GM18951 (cell line): ENCODE measurements at regions not wholly inside any gene's neighbourhood (a gene's known extent, or its start where the extent isn't known, plus 50 kb on each side); places are given as distances from the start of the nearest gene placed in this dataset.

Source experiments
- POLR2A ChIP-seq: IDR thresholded peaks from 4 replicates; pipeline ENCODE4 v1.6.1; 2011; ENCODE audit warnings: mild to moderate bottlenecking; ENCODE audit not compliant: insufficient read length, insufficient read depth; ENCODE audit errors: extremely low read depth
- in situ Hi-C: fragments of 300-500 bp; cut with MboI; formaldehyde crosslinking; loops from one replicate; pipeline ENCODE4 v1.12.0; 2022; ENCODE audit warnings: low sequenced_read_pairs, mixed read lengths, inconsistent platforms; ENCODE audit not compliant: unreplicated experiment

DNA sequence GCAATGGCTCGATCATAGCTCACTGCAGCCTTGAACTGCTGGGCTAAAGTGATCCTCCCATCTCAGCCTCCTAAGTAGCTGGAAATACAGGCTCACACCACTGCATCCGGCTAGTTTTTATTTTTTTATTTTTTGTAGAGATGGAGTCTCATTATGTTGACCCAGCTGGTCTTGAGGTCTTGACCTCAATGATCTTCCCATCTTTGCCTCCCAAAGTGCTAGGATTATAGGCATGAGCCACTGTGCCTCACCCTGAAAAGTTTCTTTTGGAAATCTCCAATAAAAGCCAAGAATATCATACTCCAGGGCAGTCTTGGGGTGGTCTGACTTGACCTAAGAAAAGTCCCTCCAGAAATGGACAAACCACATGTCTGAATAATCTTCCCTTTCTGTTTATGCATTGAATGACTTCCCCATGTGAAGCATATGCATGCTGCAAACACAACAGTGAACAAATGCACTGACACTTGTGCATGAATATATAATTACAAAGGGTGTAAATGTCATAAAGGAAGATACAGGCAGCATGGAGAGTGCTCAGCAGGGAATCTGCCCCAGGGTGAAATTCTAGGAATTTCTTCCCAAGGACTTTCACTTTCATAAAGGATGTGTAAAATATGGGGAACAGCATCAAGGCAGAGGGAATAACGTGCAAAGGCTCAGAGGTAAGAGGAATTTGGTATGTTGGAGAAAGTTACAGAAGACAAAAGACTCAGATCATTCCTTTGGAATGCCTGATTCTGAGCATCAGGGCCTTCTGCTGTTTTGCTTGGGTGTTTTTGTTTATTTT lies 142.4 kb upstream of the LYZL1 start:
- TF ChIP-seq POLR2A = no peak
- in situ Hi-C loops = loop anchor here (25.0 kb wide), 1 partner anchor 484 kb away; no protein-coding TSS in a partner anchor

DNA sequence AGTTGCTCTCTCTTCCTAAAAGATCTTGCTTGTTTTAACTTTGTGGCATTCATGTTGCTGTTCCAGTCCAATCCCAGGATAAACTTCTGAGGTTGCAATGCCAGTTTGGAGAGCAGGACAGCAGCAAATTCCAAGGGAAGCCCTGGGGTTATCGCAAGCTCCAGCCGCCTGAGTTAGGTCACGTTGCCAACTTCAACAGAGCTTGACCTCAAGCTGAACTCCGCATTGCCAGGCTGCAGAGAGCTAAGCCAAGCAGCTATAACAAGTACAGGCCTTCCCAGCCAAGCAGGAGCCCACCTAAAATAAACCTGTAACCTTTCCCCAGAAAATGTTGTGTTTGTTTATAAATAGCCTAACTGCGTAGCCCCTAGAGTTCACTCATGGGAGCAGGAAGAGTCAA lies 138.9 kb upstream of the LYZL1 start:
- in situ Hi-C loops = no loop called here
- no peak for TF ChIP-seq POLR2A

DNA sequence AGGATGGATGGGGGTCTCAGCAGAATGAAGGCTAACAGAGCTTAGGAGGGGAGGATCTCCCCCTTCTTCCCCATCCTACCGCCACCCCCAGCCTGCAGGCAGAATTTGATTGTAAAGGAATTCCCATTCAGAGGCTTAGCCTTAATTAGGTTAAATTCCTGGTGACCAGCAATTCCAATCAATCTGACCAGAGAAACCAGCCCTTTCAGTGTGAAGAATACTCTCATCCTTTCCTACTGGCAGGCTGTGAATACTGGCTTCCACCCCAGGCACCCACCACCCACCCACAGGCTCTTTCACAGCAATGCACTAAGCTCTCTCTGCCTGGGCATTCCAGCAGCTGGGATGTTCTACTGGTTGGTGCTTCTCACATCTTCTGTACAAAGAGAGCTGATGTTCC lies 137.9 kb upstream of the LYZL1 start:
- in situ Hi-C loops = no loop called here
- no peak for TF ChIP-seq POLR2A

DNA sequence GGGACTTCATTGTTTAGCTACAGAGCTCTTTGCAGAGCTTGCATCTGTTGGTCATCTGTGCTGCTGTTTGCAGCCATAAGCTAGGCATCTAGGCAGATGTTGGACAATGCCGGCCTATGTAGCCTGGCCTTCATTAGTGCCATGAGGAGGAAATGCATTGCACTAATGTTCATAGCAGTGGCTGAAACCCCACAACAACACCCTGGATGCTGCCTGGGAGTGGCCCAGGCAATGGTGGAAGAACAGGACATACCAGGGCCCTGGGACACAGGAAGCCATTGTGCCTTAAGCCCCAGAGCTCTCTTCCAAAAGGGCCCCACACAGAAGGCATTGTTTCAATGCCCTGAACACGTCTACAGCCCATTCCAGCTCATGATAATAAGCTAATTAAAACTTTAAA lies 131.5 kb upstream of the LYZL1 start:
- TF ChIP-seq POLR2A = no peak
- in situ Hi-C loops = no loop called here

DNA sequence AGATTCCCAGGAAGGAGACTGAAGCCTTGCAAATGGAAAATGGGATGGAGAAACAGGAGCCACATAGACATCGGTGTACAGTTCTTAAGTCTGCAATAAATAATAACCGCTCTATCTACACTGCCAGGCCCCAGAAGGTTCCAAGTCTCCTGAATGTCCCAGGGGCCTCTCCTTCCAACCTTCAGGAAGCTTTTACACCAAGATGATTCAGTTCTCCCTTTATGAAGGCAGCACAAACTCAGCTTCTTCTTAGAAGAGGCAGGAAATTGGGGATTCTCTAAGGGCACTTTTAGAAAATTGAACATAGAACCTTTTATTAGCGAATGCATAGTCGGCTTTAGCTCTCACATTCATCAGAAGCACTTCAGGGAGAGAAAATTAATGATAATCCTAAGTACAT lies 130.8 kb upstream of the LYZL1 start:
- in situ Hi-C loops = no loop called here
- no peak for TF ChIP-seq POLR2A

DNA sequence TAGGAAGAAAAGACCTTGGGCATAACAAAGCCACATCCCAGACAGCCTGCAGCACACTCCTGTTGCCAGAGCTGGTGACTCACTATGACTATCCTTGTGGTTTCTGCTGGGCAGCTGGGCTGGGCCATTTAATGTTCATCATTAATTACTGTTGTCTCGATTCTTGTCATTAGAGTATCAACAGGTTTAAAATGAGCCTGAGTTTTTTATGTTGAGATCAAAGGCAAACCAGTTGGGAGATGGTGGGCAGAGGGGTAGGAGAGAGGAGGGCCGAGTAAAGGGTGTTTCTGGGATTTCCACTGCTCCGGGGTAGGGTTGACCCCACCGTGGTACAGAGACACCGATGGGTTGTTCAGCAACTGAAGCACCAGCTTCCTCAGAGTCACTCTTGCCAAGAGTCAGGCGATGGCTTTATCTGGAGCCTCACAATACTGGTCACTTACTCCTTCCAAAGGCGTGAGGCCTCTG lies 128.7 kb upstream of the LYZL1 start:
- in situ Hi-C loops = no loop called here

DNA sequence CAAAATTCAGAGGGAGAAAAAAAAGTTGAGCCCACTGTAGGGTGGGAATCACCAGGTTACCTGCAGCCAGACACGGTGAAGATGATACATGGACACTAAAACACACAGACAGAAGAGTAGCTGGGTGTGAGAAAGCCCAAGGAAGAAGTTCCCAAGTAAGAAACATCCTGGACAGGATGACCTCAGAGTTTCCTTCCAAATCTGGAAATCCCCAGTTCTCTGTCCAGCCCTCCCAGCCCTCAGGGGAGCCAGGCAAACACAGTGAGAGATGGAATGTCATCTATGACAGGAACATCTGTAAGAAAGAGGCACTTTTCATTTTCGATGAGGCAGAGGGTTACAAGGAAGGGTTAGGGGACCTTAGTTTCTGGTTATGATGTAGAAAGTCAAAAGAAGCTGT lies 125.1 kb upstream of the LYZL1 start:
- in situ Hi-C loops = no loop called here

More for the DNA sequence above, 128.7 kb upstream of the LYZL1 start:
- no peak for TF ChIP-seq POLR2A

DNA sequence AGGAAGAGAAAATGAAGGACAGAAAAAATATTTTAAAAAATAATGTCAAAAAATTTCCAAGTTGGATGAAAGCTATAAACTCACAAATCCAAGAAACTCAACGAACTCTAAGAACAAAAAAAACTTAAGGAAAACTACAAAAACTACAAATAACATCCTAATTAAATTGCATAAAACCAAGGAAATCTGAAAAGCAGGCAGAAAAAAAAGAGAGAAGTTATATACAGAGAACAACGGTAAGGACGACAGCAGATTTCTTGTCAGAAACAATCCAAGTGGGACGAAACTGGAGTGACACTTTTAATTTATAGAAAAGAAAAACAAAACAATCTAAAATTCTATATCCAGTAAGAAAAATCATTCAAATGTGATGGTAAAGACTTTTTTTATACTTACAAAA lies 122.2 kb upstream of the LYZL1 start:
- in situ Hi-C loops = no loop called here
- TF ChIP-seq POLR2A = no peak

More for the DNA sequence above, 125.1 kb upstream of the LYZL1 start:
- no peak for TF ChIP-seq POLR2A

DNA sequence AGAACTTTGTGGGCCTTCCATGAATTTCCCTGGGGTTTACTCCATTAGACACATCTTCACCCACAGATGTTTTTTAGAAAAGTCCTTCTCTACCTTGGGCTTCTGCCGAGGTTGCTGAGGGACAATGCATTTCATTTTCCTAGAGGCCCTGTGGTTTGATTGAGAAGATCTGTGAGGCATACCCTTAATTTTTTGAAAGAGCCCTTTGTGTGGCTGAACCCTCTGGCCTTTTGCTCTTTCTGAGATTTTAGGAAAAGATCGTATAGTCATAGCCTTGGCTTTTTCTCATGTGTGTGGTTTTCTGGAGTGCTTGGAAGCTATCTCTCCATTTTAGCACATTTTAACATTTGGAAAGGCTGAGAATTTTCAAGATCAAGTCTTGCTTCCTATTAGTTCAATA lies 119.8 kb upstream of the LYZL1 start:
- in situ Hi-C loops = no loop called here
- TF ChIP-seq POLR2A = no peak

DNA sequence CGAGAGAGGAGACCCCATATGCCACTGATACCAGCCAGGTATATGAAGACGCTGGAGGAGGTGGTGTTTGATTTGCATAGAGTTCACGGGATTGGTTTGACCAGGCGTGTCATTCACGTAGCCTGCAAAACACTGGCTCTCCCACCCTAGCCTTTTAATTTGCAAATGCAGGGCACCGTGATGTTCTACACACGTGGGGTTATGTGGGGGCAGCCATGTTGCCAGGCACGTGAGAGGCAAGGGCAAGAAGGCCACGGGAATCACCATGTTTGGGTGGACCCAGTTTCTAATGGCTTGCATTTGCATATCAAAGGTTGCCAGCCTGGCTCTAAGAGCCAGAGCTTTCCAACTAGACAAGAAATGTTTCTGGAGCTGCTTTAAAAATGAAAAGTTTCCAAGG lies 117.2 kb upstream of the LYZL1 start:
- in situ Hi-C loops = no loop called here
- no peak for TF ChIP-seq POLR2A

DNA sequence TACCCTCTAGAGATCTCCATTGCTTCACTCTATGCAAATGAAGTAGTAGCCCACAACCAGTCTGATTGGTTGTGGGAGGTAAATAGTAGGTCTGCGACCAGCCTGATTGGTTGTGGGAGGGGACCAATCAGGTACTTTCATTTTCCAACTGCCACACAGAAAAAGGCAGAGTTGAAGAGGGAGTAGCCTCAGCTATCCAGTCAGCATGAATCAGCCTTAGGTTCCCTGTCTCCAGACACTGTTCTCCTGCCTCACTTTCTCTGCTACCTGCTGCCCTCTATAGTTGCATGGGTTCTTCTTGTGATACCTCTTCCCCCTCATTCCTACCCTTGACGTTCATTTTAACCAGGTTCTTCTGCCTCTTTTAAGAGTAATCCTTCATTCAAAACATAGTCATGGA lies 114.5 kb upstream of the LYZL1 start:
- in situ Hi-C loops = no loop called here
- no peak for TF ChIP-seq POLR2A

DNA sequence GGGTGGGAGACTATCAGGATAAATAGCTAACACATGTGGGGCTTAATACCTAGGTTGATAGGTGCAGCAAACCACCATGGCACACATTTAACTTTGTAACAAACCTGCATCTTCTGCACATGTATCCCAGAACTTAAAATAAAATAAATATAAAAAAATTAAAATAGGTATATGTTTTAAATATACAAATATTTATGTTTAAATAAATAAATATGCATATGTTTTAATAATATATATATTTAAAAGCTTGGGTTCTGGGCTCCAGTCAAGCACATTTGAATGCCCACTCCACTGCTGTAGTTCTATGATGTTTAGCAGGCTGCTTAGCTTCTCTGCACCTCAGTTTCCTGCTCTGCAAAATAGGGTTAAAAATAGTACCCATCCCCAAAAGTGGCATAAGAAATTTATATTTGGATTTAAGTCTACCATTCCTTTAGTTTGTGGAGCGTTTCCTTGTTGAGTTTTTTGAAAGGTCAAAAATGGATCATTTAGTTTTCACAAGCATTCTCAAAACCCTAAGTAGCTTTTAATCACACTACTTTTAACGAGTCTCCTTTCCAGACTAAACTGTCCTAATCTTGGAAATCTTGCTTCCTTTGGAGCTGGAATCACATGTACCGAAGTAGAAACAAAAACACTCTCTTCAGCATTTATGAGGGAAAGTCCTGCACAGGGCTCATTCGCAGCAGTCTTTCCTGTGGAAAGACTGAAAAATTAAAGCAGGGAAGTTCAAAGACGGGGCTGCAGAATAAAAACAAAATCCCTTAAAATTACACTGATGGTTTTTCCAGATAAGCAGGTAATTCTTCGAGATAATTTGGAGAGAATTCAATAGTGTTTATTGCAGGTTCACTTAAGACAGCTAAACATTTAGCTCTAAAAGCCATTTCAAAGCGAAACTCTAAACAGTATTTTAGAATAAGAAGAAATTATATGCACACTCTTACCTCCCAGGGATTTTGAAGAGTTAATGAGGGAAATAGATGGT lies 111.7 kb upstream of the LYZL1 start:
- TF ChIP-seq POLR2A = no peak
- in situ Hi-C loops = no loop called here

DNA sequence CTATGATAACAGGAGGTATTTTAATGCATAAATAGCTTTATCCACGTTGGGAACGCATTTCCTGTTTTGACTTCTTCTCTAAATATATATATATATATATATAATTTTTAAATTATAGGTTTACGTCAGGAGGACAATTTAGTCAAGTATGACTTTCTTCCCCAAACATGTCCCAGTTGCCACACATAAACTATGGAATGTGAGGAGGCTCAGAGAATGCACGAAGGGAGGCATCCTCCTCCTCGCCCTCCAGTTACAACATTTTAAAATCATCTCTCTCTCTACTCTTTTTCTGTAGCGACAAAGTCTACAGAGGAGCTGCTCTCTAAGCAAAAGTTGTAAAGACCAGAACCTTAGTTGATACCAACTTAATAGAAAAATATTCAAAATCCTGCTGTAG lies 106.9 kb upstream of the LYZL1 start:
- no peak for TF ChIP-seq POLR2A
- in situ Hi-C loops = no loop called here
